Sigmoid colon (tissue), 4 donors: ENCODE measurements at regions not wholly inside any gene's neighbourhood (a gene's known extent, or its start where the extent isn't known, plus 50 kb on each side); places are given as distances from the start of the nearest gene placed in this dataset.

Experiments used
- CTCF ChIP-seq, 4 experiments: fragments of 450-650 bp in 3 of 4; fragments of 200-600 bp in 1 of 4; IDR thresholded peaks; one replicate each; pipeline ENCODE4 v1.5.1; 2016 to 2019; ENCODE audit warnings: antibody characterized with exemption in 4 of 4, mild to moderate bottlenecking in 3 of 4, moderate library complexity in 2 of 4
- EP300 ChIP-seq, 4 donors: sonication (generic); formaldehyde crosslinking; IDR thresholded peaks; one replicate each; pipeline ENCODE4 v1.6.1; 2017; ENCODE audit warnings: antibody characterized with exemption in 4 of 4
- POLR2A ChIP-seq, 2 donors: fragments of 450-650 bp; IDR thresholded peaks; one replicate each; pipeline ENCODE4 v1.6.1; 2016; ENCODE audit warnings: antibody characterized with exemption in 2 of 2, mild to moderate bottlenecking in 2 of 2, moderate library complexity in 2 of 2
- POLR2AphosphoS5 ChIP-seq, 4 donors: sonication (generic); formaldehyde crosslinking; IDR thresholded peaks; one replicate each; pipeline ENCODE4 v1.6.1; 2017; ENCODE audit warnings: antibody characterized with exemption in 4 of 4

- TF ChIP-seq CTCF (IDR thresholded peaks at IDR 0.05) (no peak), POLR2AphosphoS5 (IDR thresholded peaks at IDR 0.05) (no peak), POLR2A (IDR thresholded peaks at IDR 0.05) (no peak), EP300 (IDR thresholded peaks at IDR 0.05) (no peak)
Observed at GRCh38 chr3:147231111-147231510, 175.2 kb downstream of the ZIC4 start.
